ENCODE measurements at regions not wholly inside any gene's neighbourhood (a gene's known extent, or its start where the extent isn't known, plus 50 kb on each side); places are given as distances from the start of the nearest gene placed in this dataset.

- no peaks in the 10 kb centered on the region for H3K36me3 ChIP-seq (ENCODE audit: control insufficient read depth in 2 of 2, insufficient read depth in 1 of 2, low read length in 2 of 2)
- ChIA-PET CTCF (interaction anchor here (0.6 to 0.9 kb wide), 2 partner anchors 8 to 99 kb away, joined by 4 read pairs; no protein-coding TSS in a partner anchor), POLR2A (no interaction called here)
- no peak for TF ChIP-seq ZSCAN23 (tag by site-specific recombination; IDR thresholded peaks at IDR 0.05)
- no peak for TF ChIP-seq ZIC2 (tag by site-specific recombination; IDR thresholded peaks at IDR 0.05)
- TF ChIP-seq MEIS1 (CRISPR knock-in tag; IDR thresholded peaks at IDR 0.05; ENCODE audit: borderline replicate concordance), result no peak
- no peak for TF ChIP-seq ZNF768 (tag by site-specific recombination; IDR thresholded peaks at IDR 0.05)
- no peak for TF ChIP-seq ZNF19 (tag by site-specific recombination; IDR thresholded peaks at IDR 0.05; ENCODE audit: low read depth)
- no peak for TF ChIP-seq HOXC10 (CRISPR knock-in tag; IDR thresholded peaks at IDR 0.05)
- no peak for TF ChIP-seq ZNF777 (tag by site-specific recombination; IDR thresholded peaks at IDR 0.05; ENCODE audit: borderline replicate concordance)
- no peak for TF ChIP-seq ZNF24 (tag by site-specific recombination; IDR thresholded peaks at IDR 0.05)
- no peak for TF ChIP-seq ZSCAN4 (tag by site-specific recombination; IDR thresholded peaks at IDR 0.05)
- no peak for TF ChIP-seq ZBTB10 (tag by site-specific recombination; IDR thresholded peaks at IDR 0.05)
- no peak for TF ChIP-seq SETDB1 (IDR thresholded peaks at IDR 0.05; ENCODE audit: insufficient read length, low read length)
- peaks cover 6% of the 10 kb centered on the region; the same call in 1 of the 2 replicates for H3K4me1 ChIP-seq (ENCODE audit: control insufficient read depth, insufficient read depth, low read length)
- no peaks in the 10 kb centered on the region for H3K9me3 ChIP-seq (ENCODE audit: control insufficient read depth, insufficient read depth, low read depth, low read length)
- H3K27ac ChIP-seq (ENCODE audit: extremely low read depth, low read depth, low read length), result no peak overlapping the region
- no peak overlapping the region for H3K4me3 ChIP-seq (ENCODE audit: low read depth, low read length)
These were observed 334.5 kb upstream of the NT5E start for GRCh38 chr6:85115376-85115775.

GRCh38 chr6:85114581-85114935 lies 335.3 kb upstream of the NT5E start:
- Histone ChIP-seq H3K36me3 (ENCODE audit: control insufficient read depth in 2 of 2, insufficient read depth in 1 of 2, low read length in 2 of 2) (no peaks in the 10 kb centered on the region), H3K4me3 (ENCODE audit: low read depth, low read length) (no peak overlapping the region), H3K4me1 (ENCODE audit: control insufficient read depth, insufficient read depth, low read length) (peaks cover 6% of the 10 kb centered on the region; the same call in 1 of the 2 replicates), H3K27ac (ENCODE audit: extremely low read depth, low read depth, low read length) (no peak overlapping the region), H3K9me3 (ENCODE audit: control insufficient read depth, insufficient read depth, low read depth, low read length) (no peaks in the 10 kb centered on the region)
- CTCF ChIA-PET, result no interaction called here
- POLR2A ChIA-PET, result no interaction called here
- no peak for TF ChIP-seq ZNF211 (tag by site-specific recombination; IDR thresholded peaks at IDR 0.05; ENCODE audit: low read depth)
- TF ChIP-seq ZNF292 (tag by site-specific recombination; IDR thresholded peaks at IDR 0.05; ENCODE audit: borderline replicate concordance, low read depth), result no peak
- no peak for TF ChIP-seq WT1 (tag by site-specific recombination; IDR thresholded peaks at IDR 0.05)
- TF ChIP-seq ZNF645 (tag by site-specific recombination; IDR thresholded peaks at IDR 0.05), result no peak
- TF ChIP-seq ZNF544 (tag by site-specific recombination; IDR thresholded peaks at IDR 0.05), result no peak

- TF ChIP-seq ZNF561 (tag by site-specific recombination; IDR thresholded peaks at IDR 0.05; ENCODE audit: borderline replicate concordance) (no peak), ZNF449 (tag by site-specific recombination; IDR thresholded peaks at IDR 0.05) (no peak), ZNF596 (tag by site-specific recombination; IDR thresholded peaks at IDR 0.05) (no peak), HOXC10 (CRISPR knock-in tag; IDR thresholded peaks at IDR 0.05) (no peak), ZNF777 (tag by site-specific recombination; IDR thresholded peaks at IDR 0.05; ENCODE audit: borderline replicate concordance) (no peak), ZNF433 (tag by site-specific recombination; IDR thresholded peaks at IDR 0.05; ENCODE audit: low read depth) (no peak), PRDM6 (tag by site-specific recombination; IDR thresholded peaks at IDR 0.05) (peak; percentile 14; the same call in 1 of the 2 replicates)
- Histone ChIP-seq H3K4me1 (ENCODE audit: control insufficient read depth, insufficient read depth, low read length) (peaks cover 6% of the 10 kb centered on the region; the same call in 1 of the 2 replicates), H3K27ac (ENCODE audit: extremely low read depth, low read depth, low read length) (no peak overlapping the region), H3K36me3 (ENCODE audit: control insufficient read depth in 2 of 2, insufficient read depth in 1 of 2, low read length in 2 of 2) (no peaks in the 10 kb centered on the region), H3K4me3 (ENCODE audit: low read depth, low read length) (no peak overlapping the region), H3K9me3 (ENCODE audit: control insufficient read depth, insufficient read depth, low read depth, low read length) (no peaks in the 10 kb centered on the region)
- ChIA-PET POLR2A (no interaction called here), CTCF (no interaction called here)
These were observed 335.8 kb upstream of the NT5E start for GRCh38 chr6:85113934-85114580.
